ENCODE measurements at regions not wholly inside any gene's neighbourhood (a gene's known extent, or its start where the extent isn't known, plus 50 kb on each side); places are given as distances from the start of the nearest gene placed in this dataset.

- no TSS peak for BruUV-seq (replicated peaks)
- ChIA-PET CTCF (no interaction called here), POLR2A (no interaction called here)
- H3K36me3 ChIP-seq (ENCODE audit: control insufficient read depth, insufficient read depth, low read length): no peaks in the 10 kb centered on the region
- peaks cover 6% of the 10 kb centered on the region; the same call in 1 of the 2 replicates for H3K4me1 ChIP-seq
- DNase-seq: no peak
- intact Hi-C loops (cut with micrococcal nuclease; ENCODE audit: unreplicated experiment): no loop called here
- Mint-ChIP-seq H3K9me3 (ENCODE audit: unreplicated experiment) (no peaks in the 10 kb centered on the region), H3K4me3 (ENCODE audit: unreplicated experiment) (no peak overlapping the region), H3K36me3 (ENCODE audit: insufficient read depth, unreplicated experiment) (no peaks in the 10 kb centered on the region), H3K27me3 (ENCODE audit: insufficient read depth, unreplicated experiment) (no peaks in the 10 kb centered on the region), H3K4me1 (ENCODE audit: low read depth, unreplicated experiment) (peaks cover 22% of the 10 kb centered on the region), H3K27ac (ENCODE audit: unreplicated experiment) (no peak overlapping the region)
- TF ChIP-seq CTCF (IDR thresholded peaks at IDR 0.05; ENCODE audit: insufficient read depth in 1 of 2, low read depth in 1 of 2, low read length in 1 of 2, severe bottlenecking in 1 of 2, unreplicated experiment in 1 of 2): no peak
- H3K9me3 ChIP-seq: no peaks in the 10 kb centered on the region
- no peak overlapping the region for H3K4me3 ChIP-seq (ENCODE audit: low read depth, low read length)
- no peaks in the 10 kb centered on the region for H3K27me3 ChIP-seq (replicated peaks; ENCODE audit: control insufficient read depth, insufficient read depth, low read length)
These were observed 187.7 kb downstream of the TMTC3 start for GRCh38 chr12:88329833-88330232.

GRCh38 chr12:88334271-88334670, 192.2 kb downstream of the TMTC3 start:
- TF ChIP-seq CTCF (IDR thresholded peaks at IDR 0.05; ENCODE audit: insufficient read depth in 1 of 2, low read depth in 1 of 2, low read length in 1 of 2, severe bottlenecking in 1 of 2, unreplicated experiment in 1 of 2): no peak
- BruUV-seq (replicated peaks): no TSS peak
- no peaks in the 10 kb centered on the region for H3K36me3 ChIP-seq (ENCODE audit: control insufficient read depth, insufficient read depth, low read length)
- H3K4me3 ChIP-seq (ENCODE audit: low read depth, low read length): no peak overlapping the region
- no peaks in the 10 kb centered on the region for H3K4me1 ChIP-seq
- H3K27me3 ChIP-seq (replicated peaks; ENCODE audit: control insufficient read depth, insufficient read depth, low read length): no peaks in the 10 kb centered on the region
- ChIA-PET CTCF (no interaction called here), POLR2A (no interaction called here)
- Mint-ChIP-seq H3K9me3 (ENCODE audit: unreplicated experiment) (no peaks in the 10 kb centered on the region), H3K4me3 (ENCODE audit: unreplicated experiment) (no peak overlapping the region), H3K27me3 (ENCODE audit: insufficient read depth, unreplicated experiment) (no peaks in the 10 kb centered on the region), H3K27ac (ENCODE audit: unreplicated experiment) (no peak overlapping the region), H3K4me1 (ENCODE audit: low read depth, unreplicated experiment) (peaks cover 16% of the 10 kb centered on the region), H3K36me3 (ENCODE audit: insufficient read depth, unreplicated experiment) (no peaks in the 10 kb centered on the region)
- no peaks in the 10 kb centered on the region for H3K9me3 ChIP-seq
- intact Hi-C loops (cut with micrococcal nuclease; ENCODE audit: unreplicated experiment): no loop called here
- DNase-seq: peak in 1 of 2 experiments; percentile 6

- Histone ChIP-seq H3K27me3 (replicated peaks; ENCODE audit: control insufficient read depth, insufficient read depth, low read length) (no peaks in the 10 kb centered on the region), H3K4me1 (no peaks in the 10 kb centered on the region), H3K36me3 (ENCODE audit: control insufficient read depth, insufficient read depth, low read length) (no peaks in the 10 kb centered on the region), H3K4me3 (ENCODE audit: low read depth, low read length) (no peak overlapping the region), H3K9me3 (no peaks in the 10 kb centered on the region)
- BruUV-seq (replicated peaks): no TSS peak
- no peaks in the 10 kb centered on the region for H3K9me3 Mint-ChIP-seq (ENCODE audit: unreplicated experiment)
- no peak overlapping the region for H3K4me3 Mint-ChIP-seq (ENCODE audit: unreplicated experiment)
- CTCF ChIA-PET: no interaction called here
- no peaks in the 10 kb centered on the region for H3K27me3 Mint-ChIP-seq (ENCODE audit: insufficient read depth, unreplicated experiment)
- no peak for DNase-seq
- no peaks in the 10 kb centered on the region for H3K36me3 Mint-ChIP-seq (ENCODE audit: insufficient read depth, unreplicated experiment)
- H3K27ac Mint-ChIP-seq (ENCODE audit: unreplicated experiment): no peak overlapping the region
- POLR2A ChIA-PET: no interaction called here
- TF ChIP-seq CTCF (IDR thresholded peaks at IDR 0.05; ENCODE audit: insufficient read depth in 1 of 2, low read depth in 1 of 2, low read length in 1 of 2, severe bottlenecking in 1 of 2, unreplicated experiment in 1 of 2): no peak
- intact Hi-C loops (cut with micrococcal nuclease; ENCODE audit: unreplicated experiment): loop anchor here (5.0 kb wide), 1 partner anchor 781 kb away; no protein-coding TSS in a partner anchor
- peaks cover 16% of the 10 kb centered on the region for H3K4me1 Mint-ChIP-seq (ENCODE audit: low read depth, unreplicated experiment)
These were observed 194.1 kb downstream of the TMTC3 start for GRCh38 chr12:88336076-88336739.
